Heart right ventricle (tissue), 16 donors: ENCODE measurements at regions not wholly inside any gene's neighbourhood (a gene's known extent, or its start where the extent isn't known, plus 50 kb on each side); places are given as distances from the start of the nearest gene placed in this dataset.

Experiments used
- ATAC-seq, 8 donors: fragments of 200-7000 bp; cut with Tn5 transposase; one replicate each; pipeline ENCODE4 v1.9.1; 2020; ENCODE audit warnings: mild to moderate bottlenecking in 8 of 8, moderate library complexity in 8 of 8, moderate number of reproducible peaks in 1 of 8
- DNase-seq, 2 donors: peaks; one replicate each; pipeline ENCODE4 v3.0.0-alpha.2; 2020
- H3K27ac ChIP-seq, 10 donors: fragments of 200-600 bp; sonication (generic) in 2 of 10; one replicate each; pipeline versions ENCODE4 v1.5.0 to v1.8.0; 2020 to 2022; ENCODE audit warnings: mild to moderate bottlenecking in 3 of 10
- H3K27me3 ChIP-seq, 7 donors: fragments of 200-600 bp; one replicate each; pipeline ENCODE4 v1.8.0; 2021 to 2022; ENCODE audit warnings: mild to moderate bottlenecking in 2 of 7
- H3K36me3 ChIP-seq, 9 donors: fragments of 200-600 bp; sonication (generic) in 1 of 9; one replicate each; pipeline versions ENCODE4 v1.5.0 to v1.8.0; 2020 to 2022; ENCODE audit warnings: mild to moderate bottlenecking in 2 of 9
- H3K4me1 ChIP-seq, 9 donors: fragments of 200-600 bp; sonication (generic) in 1 of 9; one replicate each; pipeline versions ENCODE4 v1.5.0 to v1.8.0; 2020 to 2022; ENCODE audit warnings: mild to moderate bottlenecking in 4 of 9
- H3K4me3 ChIP-seq, 10 donors: fragments of 200-600 bp; sonication (generic) in 2 of 10; one replicate each; pipeline versions ENCODE4 v1.5.0 to v1.8.0; 2020 to 2022; ENCODE audit warnings: mild to moderate bottlenecking in 7 of 10, moderate library complexity in 2 of 10
- H3K9me3 ChIP-seq, 11 donors: fragments of 200-600 bp in 10 of 11; sonication (generic) in 2 of 11; one replicate each; pipeline versions ENCODE4 v1.5.0 to v1.8.0; 2013 to 2022; ENCODE audit warnings: mild to moderate bottlenecking in 2 of 11, control low read depth in 1 of 11, moderate library complexity in 1 of 11
- WGBS, 2 donors: extraction: QIAGEN DNeasy Blood & Tissue Kit; methylation state at CpG; one replicate each; pipeline ENCODE4 v1.1.7; 2013; ENCODE audit warnings: inconsistent platforms in 1 of 2; 5-methylcytosine and 5-hydroxymethylcytosine counted together
- intact Hi-C, 10 donors: fragments of 100-400 bp; cut with DNase I; formaldehyde crosslinking; loops; one replicate each; pipeline versions ENCODE4 v1.11.1 to v1.14.2; 2022
- TF ChIP-seq, protein P1 (sequence below), 9 donors: fragments of 200-600 bp; sonication (generic) in 2 of 9; IDR thresholded peaks; one replicate each; pipeline versions ENCODE4 v1.5.0 to v1.8.0; 2021 to 2022; ENCODE audit warnings: antibody characterized with exemption in 9 of 9, mild to moderate bottlenecking in 5 of 9, moderate library complexity in 1 of 9
- donor health status: Arrhythmogenic right ventricular cardiomyopathy.
- donor health status: ischemic (EF 13 %, LVEDD 7.1; RV severe dilation, severe dysfunction).
- donor health status: healthy with polysubstance abuse.
- donor health status: DM: no; HTN: yes; CAD: no.
- donor health status: DM: no; HTN: no; CAD: no.
- donor health status: ischemic (EF 25% LVEDD 6.9; RV normal size, moderate dysfunction).
- donor health status: ischemic (EF 25% LVEDD 5.7; RV mildly dilated, moderate dysfunction).
- donor health status: healthy.
- donor health status: DM: yes; HTN: yes; CAD: no.
- donor health status: Ischemic cardiomyopathy.
- donor health status: ischemic (EF 35%, LVEDD 5.7; RV mildly dilated, moderate dysfunction).
- donor health status: nonischemic (EF 11% LVEDD 7.7; RV severe dilation, severe dysfunction).
- donor health status: DM: yes; HTN: yes; CAD: no.
- donor health status: PGD.
- donor health status: ischemic (EF 29% LVEDD 5.4; RV normal size, mild dysfunction).
- donor health status: nonischemic (EF 23%, LVEDD 6.1; RV moderate dilation, normal function).

DNA sequence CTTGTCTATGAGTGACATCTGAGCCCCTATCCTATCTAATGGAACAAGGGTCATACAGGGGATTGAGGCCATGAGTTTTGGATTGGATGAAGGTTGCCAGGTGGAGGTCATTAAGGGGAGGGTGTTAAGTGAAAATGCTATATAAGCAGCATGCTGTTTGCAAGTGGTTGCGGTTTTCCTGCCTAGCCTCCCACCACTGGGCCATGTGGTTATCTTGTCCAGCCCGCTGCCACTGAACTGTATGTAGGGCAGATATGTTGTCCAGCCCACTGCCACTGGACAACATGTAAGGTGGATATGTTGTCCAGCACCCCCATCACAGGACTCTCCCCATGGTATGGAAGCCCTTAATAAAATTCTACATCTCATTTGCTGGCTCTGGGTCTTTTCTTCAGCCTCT is 200.0 kb downstream of the FGF10 start:
- no peak for ATAC-seq
- TF ChIP-seq, protein P1, sequence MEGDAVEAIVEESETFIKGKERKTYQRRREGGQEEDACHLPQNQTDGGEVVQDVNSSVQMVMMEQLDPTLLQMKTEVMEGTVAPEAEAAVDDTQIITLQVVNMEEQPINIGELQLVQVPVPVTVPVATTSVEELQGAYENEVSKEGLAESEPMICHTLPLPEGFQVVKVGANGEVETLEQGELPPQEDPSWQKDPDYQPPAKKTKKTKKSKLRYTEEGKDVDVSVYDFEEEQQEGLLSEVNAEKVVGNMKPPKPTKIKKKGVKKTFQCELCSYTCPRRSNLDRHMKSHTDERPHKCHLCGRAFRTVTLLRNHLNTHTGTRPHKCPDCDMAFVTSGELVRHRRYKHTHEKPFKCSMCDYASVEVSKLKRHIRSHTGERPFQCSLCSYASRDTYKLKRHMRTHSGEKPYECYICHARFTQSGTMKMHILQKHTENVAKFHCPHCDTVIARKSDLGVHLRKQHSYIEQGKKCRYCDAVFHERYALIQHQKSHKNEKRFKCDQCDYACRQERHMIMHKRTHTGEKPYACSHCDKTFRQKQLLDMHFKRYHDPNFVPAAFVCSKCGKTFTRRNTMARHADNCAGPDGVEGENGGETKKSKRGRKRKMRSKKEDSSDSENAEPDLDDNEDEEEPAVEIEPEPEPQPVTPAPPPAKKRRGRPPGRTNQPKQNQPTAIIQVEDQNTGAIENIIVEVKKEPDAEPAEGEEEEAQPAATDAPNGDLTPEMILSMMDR (IDR thresholded peaks at IDR 0.05) = no peak
- WGBS, 2 donors = 88 to 90% methylated on average over 2 of the region's 2 CpGs
- intact Hi-C loops = no loop called here
- no peaks in the 10 kb centered on the region for H3K27me3 ChIP-seq
- no peaks in the 10 kb centered on the region for H3K36me3 ChIP-seq
- DNase-seq = no peak
- H3K4me3 ChIP-seq = no peak overlapping the region
- no peaks in the 10 kb centered on the region for H3K4me1 ChIP-seq
- H3K27ac ChIP-seq = no peak overlapping the region
- H3K9me3 ChIP-seq = peaks cover 0 to 23% (median 9%) of the 10 kb centered on the region in 11 donors

DNA sequence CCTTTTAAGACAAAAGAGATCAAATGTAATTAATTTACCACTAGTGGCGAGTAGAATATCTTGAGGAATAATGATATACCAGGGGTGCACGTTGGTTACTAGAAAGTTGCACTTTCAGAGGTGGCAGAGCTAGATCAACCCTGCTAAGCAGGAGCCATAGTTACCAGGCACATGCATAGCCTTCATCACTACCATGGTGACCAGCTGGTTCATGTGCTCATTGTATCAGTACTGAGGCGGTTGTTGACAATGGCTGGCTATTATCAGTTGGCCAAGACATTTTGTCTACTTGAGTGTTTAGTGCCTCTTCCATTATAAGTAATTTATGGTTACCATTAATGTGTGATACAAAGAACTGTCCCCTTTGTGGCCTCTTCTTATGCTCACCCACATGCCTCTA is 201.2 kb downstream of the FGF10 start:
- TF ChIP-seq, protein P1 (IDR thresholded peaks at IDR 0.05) = no peak
- Histone ChIP-seq H3K4me1 (no peaks in the 10 kb centered on the region), H3K27me3 (no peaks in the 10 kb centered on the region), H3K27ac (no peak overlapping the region), H3K36me3 (no peaks in the 10 kb centered on the region), H3K4me3 (no peak overlapping the region), H3K9me3 (peaks cover 0 to 13% (median under 1%) of the 10 kb centered on the region in 11 donors)
- WGBS, 2 donors = 79 to 84% methylated on average over 3 of the region's 3 CpGs
- intact Hi-C loops = no loop called here
- DNase-seq (no peak), ATAC-seq (no peak)

DNA sequence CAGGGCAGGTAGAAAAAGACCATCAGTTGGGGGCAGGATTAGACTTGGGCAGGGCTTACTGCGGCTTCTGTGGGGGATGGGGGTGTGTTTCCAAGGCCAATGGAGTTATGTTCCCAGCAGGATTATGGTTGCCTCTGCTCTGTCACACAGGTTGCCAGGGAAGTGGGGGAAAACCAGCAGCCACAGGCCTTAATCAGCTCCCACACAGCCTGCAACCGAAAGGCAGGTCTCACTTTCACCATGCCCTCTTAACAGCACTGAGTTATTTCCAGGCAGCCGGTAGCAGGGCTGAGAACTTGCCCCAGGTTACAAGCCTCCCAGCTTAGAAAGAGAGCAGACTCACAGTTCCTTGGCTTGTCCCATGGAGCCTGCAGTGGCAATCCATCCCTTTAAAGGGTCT is 205.5 kb downstream of the FGF10 start:
- DNase-seq (no peak), ATAC-seq (no peak)
- WGBS, 2 donors = 81 to 92% methylated on average over 3 of the region's 3 CpGs
- intact Hi-C loops = no loop called here
- H3K9me3 ChIP-seq = peaks cover 0 to 6% (median 0%) of the 10 kb centered on the region in 11 donors
- no peaks in the 10 kb centered on the region for H3K4me1 ChIP-seq
- no peak overlapping the region for H3K27ac ChIP-seq
- H3K4me3 ChIP-seq = no peak overlapping the region
- H3K27me3 ChIP-seq = no peaks in the 10 kb centered on the region
- TF ChIP-seq, protein P1 (IDR thresholded peaks at IDR 0.05) = no peak
- H3K36me3 ChIP-seq = no peaks in the 10 kb centered on the region

DNA sequence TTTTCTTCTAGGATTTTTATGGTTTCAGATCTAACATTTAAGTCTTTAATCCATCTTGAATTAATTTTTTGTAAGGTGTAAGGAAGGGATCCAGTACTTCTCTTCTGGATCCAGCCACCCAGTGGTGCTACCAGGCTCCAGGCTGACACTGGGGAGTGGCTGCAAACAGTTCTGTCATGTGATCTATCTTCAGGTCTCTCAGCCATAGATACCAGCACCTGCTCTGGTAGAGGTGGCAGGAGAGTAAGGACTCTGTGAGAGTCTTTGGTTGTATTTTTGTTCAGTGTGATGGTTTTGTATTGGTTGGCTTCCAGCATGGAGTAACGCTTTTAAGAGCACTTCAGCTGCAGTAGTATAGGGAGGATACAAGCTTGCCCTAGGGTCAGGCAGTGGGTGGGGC is 205.9 kb downstream of the FGF10 start:
- DNase-seq (no peak), ATAC-seq (no peak)
- Histone ChIP-seq H3K27me3 (no peaks in the 10 kb centered on the region), H3K27ac (no peak overlapping the region), H3K4me3 (no peak overlapping the region), H3K4me1 (no peaks in the 10 kb centered on the region), H3K36me3 (no peaks in the 10 kb centered on the region), H3K9me3 (peaks cover 0 to 10% (median 0%) of the 10 kb centered on the region in 11 donors)
- intact Hi-C loops = no loop called here
- TF ChIP-seq, protein P1 (IDR thresholded peaks at IDR 0.05) = no peak
- WGBS, 2 donors = 89 to 94% methylated on average over 1 of the region's 1 CpG
